ENCODE measurements at regions not wholly inside any gene's neighbourhood (a gene's known extent, or its start where the extent isn't known, plus 50 kb on each side); places are given as distances from the start of the nearest gene placed in this dataset.

- DNase-seq (ENCODE audit: low read depth in 1 of 2, low spot score in 1 of 2) (no peak), FAIRE-seq (no peak), ATAC-seq (no peak)
- TF ChIP-seq HOXB5 (CRISPR knock-in tag; IDR thresholded peaks at IDR 0.05) (no peak), ZNF302 (CRISPR knock-in tag; IDR thresholded peaks at IDR 0.05) (no peak), CBX8 (IDR thresholded peaks at IDR 0.05) (no peak), HMGXB4 (CRISPR knock-in tag; IDR thresholded peaks at IDR 0.05; ENCODE audit: borderline replicate concordance) (no peak), ZSCAN20 (CRISPR knock-in tag; IDR thresholded peaks at IDR 0.05) (no peak), E2F6 (IDR thresholded peaks at IDR 0.05; ENCODE audit: borderline replicate concordance, low read depth) (no peak), BHLHE40 (IDR thresholded peaks at IDR 0.05; ENCODE audit: low read depth, low read length) (no peak), HES2 (IDR thresholded peaks at IDR 0.05) (no peak), CBX2 (IDR thresholded peaks at IDR 0.05; ENCODE audit: borderline replicate concordance, low read depth) (no peak), CEBPB (IDR thresholded peaks at IDR 0.05) (no peak), POLR2A (IDR thresholded peaks at IDR 0.05; ENCODE audit: low read length) (no peak), TFCP2L1 (CRISPR knock-in tag; IDR thresholded peaks at IDR 0.05) (no peak), PBX3 (IDR thresholded peaks at IDR 0.05) (no peak), MAX (IDR thresholded peaks at IDR 0.05) (no peak), NFE2L2 (conservative IDR thresholded peaks at IDR 0.05; ENCODE audit: low read length) (no peak), POLR2AphosphoS2 (conservative IDR thresholded peaks at IDR 0.05; ENCODE audit: low read length) (no peak)
- Histone ChIP-seq H3K4me3 (no peak overlapping the region), H3K4me1 (no peaks in the 10 kb centered on the region), H3K9me3 (no peaks in the 10 kb centered on the region), H3K27ac (no peak overlapping the region), H3K4me2 (no peak overlapping the region)
- 29% methylated on average over 1 of the region's 1 CpG for WGBS (ENCODE audit: missing lambda C conversion rate)
- ChIA-PET CTCF (no interaction called here), POLR2A (no interaction called here)
Observed at GRCh38 chr1:102085896-102086295, 89.2 kb upstream of the OLFM3 start.

GRCh38 chr1:102084771-102085535, 88.2 kb upstream of the OLFM3 start:
- no peak overlapping the region for H3K27ac ChIP-seq
- no peak overlapping the region for H3K4me2 ChIP-seq
- no peaks in the 10 kb centered on the region for H3K9me3 ChIP-seq
- no peak for DNase-seq (ENCODE audit: low read depth in 1 of 2, low spot score in 1 of 2)
- H3K4me1 ChIP-seq: no peaks in the 10 kb centered on the region
- ATAC-seq: no peak
- POLR2A ChIA-PET: no interaction called here
- CTCF ChIA-PET: no interaction called here
- 0% methylated on average over 1 of the region's 1 CpG for WGBS (ENCODE audit: missing lambda C conversion rate)
- H3K4me3 ChIP-seq: no peak overlapping the region
- FAIRE-seq: no peak
- TF ChIP-seq RFX5 (IDR thresholded peaks at IDR 0.05) (no peak), FOSL2 (IDR thresholded peaks at IDR 0.05) (no peak), FOSL2 (CRISPR knock-in tag; IDR thresholded peaks at IDR 0.05) (peak; percentile 12; the same call in 1 of the 2 replicates), MAFK (IDR thresholded peaks at IDR 0.05; ENCODE audit: partially characterized antibody) (no peak)

GRCh38 chr1:102083192-102083591, 86.5 kb upstream of the OLFM3 start:
- Histone ChIP-seq H3K4me1 (no peaks in the 10 kb centered on the region), H3K9me3 (no peaks in the 10 kb centered on the region), H3K4me2 (no peak overlapping the region), H3K4me3 (no peak overlapping the region), H3K27ac (no peak overlapping the region)
- CTCF ChIA-PET: no interaction called here
- WGBS (ENCODE audit: missing lambda C conversion rate): 14% methylated on average over 3 of the region's 3 CpGs
- TF ChIP-seq MAFK (IDR thresholded peaks at IDR 0.05; ENCODE audit: partially characterized antibody): no peak
- POLR2A ChIA-PET: no interaction called here
- no peak for ATAC-seq
- FAIRE-seq: no peak
- DNase-seq (ENCODE audit: low read depth in 1 of 2, low spot score in 1 of 2): no peak
